ENCODE measurements at regions not wholly inside any gene's neighbourhood (a gene's known extent, or its start where the extent isn't known, plus 50 kb on each side); places are given as distances from the start of the nearest gene placed in this dataset.

- TF ChIP-seq CTCF (conservative IDR thresholded peaks at IDR 0.05; ENCODE audit: low read depth in 2 of 2) (no peak), POLR2AphosphoS5 (IDR thresholded peaks at IDR 0.05; ENCODE audit: low read depth) (no peak), EZH2 (IDR thresholded peaks at IDR 0.05; ENCODE audit: low read depth, unreplicated experiment) (no peak), REST (IDR thresholded peaks at IDR 0.05; ENCODE audit: unreplicated experiment) (no peak)
Observed at GRCh38 chr4:120215350-120215749, 148.7 kb upstream of the MAD2L1 start.
